B cell (primary cell): ENCODE measurements at regions not wholly inside any gene's neighbourhood (a gene's known extent, or its start where the extent isn't known, plus 50 kb on each side); places are given as distances from the start of the nearest gene placed in this dataset.

Source experiments
- ATAC-seq: fragments of 200-7000 bp; cut with Tn5 transposase; one replicate; pipeline ENCODE4 v1.10.0; 2021; ENCODE audit warnings: low read depth, mild to moderate bottlenecking, moderate number of reproducible peaks, moderate library complexity
- CTCF ChIA-PET: fragments of 350-600 bp; sonication (Branson Sonifier 250); formaldehyde crosslinking; loops from one replicate; lab custom pipeline; 2021; ENCODE audit warnings: antibody characterized with exemption, inconsistent platforms; lab: Charles Lee
- POLR2A ChIA-PET: fragments of 350-600 bp; sonication (Branson Sonifier 250); formaldehyde crosslinking; loops from one replicate; lab custom pipeline; 2021; ENCODE audit warnings: antibody characterized with exemption; lab: Charles Lee
- DNase-seq: peaks from one replicate; pipeline ENCODE4 v3.0.0; 2013
- H2AFZ ChIP-seq: 2 replicates; pipeline ENCODE4 v1.6.1; 2012; ENCODE audit warnings: mild to moderate bottlenecking, low read depth, low read length; ENCODE audit not compliant: insufficient read depth, poor library complexity, severe bottlenecking
- H3K27ac ChIP-seq, 2 donors: 1 replicate in 1 of 2; 2 replicates in 1 of 2; pipeline ENCODE4 v1.5.1; 2012 to 2013; ENCODE audit warnings: low read length in 2 of 2, mild to moderate bottlenecking in 2 of 2, moderate library complexity in 1 of 2
- H3K27me3 ChIP-seq, 4 experiments: fragments of 200-600 bp in 1 of 4; sonication (generic) in 1 of 4; replicated peaks in 1 of 4; 1 replicate in 2 of 4; 2 replicates in 2 of 4; pipeline versions ENCODE4 v1.6.1 to v1.7.0; 2013 to 2016; ENCODE audit warnings: low read length in 3 of 4, mild to moderate bottlenecking in 2 of 4, mixed read lengths in 1 of 4, moderate library complexity in 1 of 4; ENCODE audit not compliant: insufficient read depth in 4 of 4, control insufficient read depth in 3 of 4; ENCODE audit errors: control extremely low read depth in 1 of 4
- H3K36me3 ChIP-seq, 2 experiments: replicated peaks in 1 of 2; 1 replicate in 1 of 2; 2 replicates in 1 of 2; pipeline versions ENCODE4 v1.6.1 to v1.7.1; 2013; ENCODE audit warnings: low read length in 1 of 2; ENCODE audit not compliant: insufficient read depth in 2 of 2, control insufficient read depth in 1 of 2; ENCODE audit errors: control extremely low read depth in 1 of 2, extremely low read depth in 1 of 2
- H3K4me1 ChIP-seq, 2 donors: fragments of 200-600 bp in 1 of 2; sonication (generic) in 1 of 2; 1 replicate in 1 of 2; 2 replicates in 1 of 2; pipeline versions ENCODE4 v1.5.1 to v1.6.1; 2013 to 2017; ENCODE audit warnings: low read length in 2 of 2; ENCODE audit not compliant: control insufficient read depth in 2 of 2, insufficient read depth in 2 of 2
- H3K4me2 ChIP-seq: replicated peaks from 2 replicates; pipeline ENCODE3; 2012; ENCODE audit warnings: mild to moderate bottlenecking, low read depth, low read length; ENCODE audit not compliant: poor library complexity, severe bottlenecking
- H3K4me3 ChIP-seq, 5 experiments: fragments of 200-600 bp in 1 of 5; sonication (generic) in 1 of 5; 1 replicate in 3 of 5; 2 replicates in 2 of 5; pipeline versions ENCODE4 v1.5.1 to v1.7.0; 2011 to 2016; ENCODE audit warnings: low read length in 4 of 5, mild to moderate bottlenecking in 4 of 5, low read depth in 2 of 5, control low read depth in 1 of 5, moderate library complexity in 1 of 5; ENCODE audit not compliant: insufficient read depth in 1 of 5; ENCODE audit errors: control extremely low read depth in 1 of 5, extremely low read depth in 1 of 5
- H3K79me2 ChIP-seq: fragments of 200-600 bp; sonication (generic); one replicate; pipeline ENCODE4 v1.6.0; 2016; ENCODE audit warnings: low read length; ENCODE audit not compliant: control insufficient read depth, insufficient read depth
- H3K9ac ChIP-seq: fragments of 200-600 bp; sonication (generic); 2 replicates; pipeline ENCODE4 v1.6.1; 2017; ENCODE audit warnings: mild to moderate bottlenecking, low read length, moderate library complexity
- H3K9me3 ChIP-seq, 3 donors: one replicate each; pipeline versions ENCODE4 v1.6.1 to v1.7.1; 2013; ENCODE audit warnings: low read length in 2 of 3; ENCODE audit not compliant: control insufficient read depth in 2 of 3, insufficient read depth in 1 of 3; ENCODE audit errors: control extremely low read depth in 1 of 3
- H4K20me1 ChIP-seq: 2 replicates; pipeline ENCODE4 v1.6.0; 2012; ENCODE audit warnings: mild to moderate bottlenecking, low read length; ENCODE audit not compliant: insufficient read depth, control insufficient read depth, poor library complexity, severe bottlenecking
- H3K27ac Mint-ChIP-seq: one replicate; pipeline ENCODE4 v1.8.0; 2021; ENCODE audit warnings: mixed read lengths
- H3K27me3 Mint-ChIP-seq: one replicate; pipeline ENCODE4 v1.8.0; 2021; ENCODE audit warnings: mixed read lengths
- H3K4me1 Mint-ChIP-seq: one replicate; pipeline ENCODE4 v1.8.0; 2021; ENCODE audit warnings: mixed read lengths
- H3K4me3 Mint-ChIP-seq: one replicate; pipeline ENCODE4 v1.8.0; 2021; ENCODE audit warnings: mixed read lengths
- H3K9me3 Mint-ChIP-seq: one replicate; pipeline ENCODE4 v1.8.0; 2022; ENCODE audit warnings: mixed read lengths; ENCODE audit not compliant: insufficient read depth
- CTCF ChIP-seq: fragments of 200-600 bp; IDR thresholded peaks from one replicate; pipeline ENCODE4 v1.8.0; 2022; ENCODE audit warnings: antibody characterized with exemption, mild to moderate bottlenecking
- EZH2 ChIP-seq: IDR thresholded peaks from 2 replicates; pipeline ENCODE4 v1.6.1; 2012; ENCODE audit warnings: borderline replicate concordance, low read depth, mild to moderate bottlenecking, moderate library complexity, low read length; ENCODE audit not compliant: insufficient read depth, poor library complexity, severe bottlenecking
- WGBS: methylation state at CpG from one replicate; pipeline ENCODE4 v1.1.5; 2013; ENCODE audit warnings: missing lambda C conversion rate; ENCODE audit not compliant: insufficient coverage; 5-methylcytosine and 5-hydroxymethylcytosine counted together
- intact Hi-C: fragments of 100-400 bp; cut with micrococcal nuclease; formaldehyde crosslinking; loops from one replicate; pipeline ENCODE4 v1.10.0; 2022

- POLR2A ChIA-PET: no interaction called here
- no peaks in the 10 kb centered on the region for H4K20me1 ChIP-seq
- H3K9me3 ChIP-seq: peaks cover 0 to 4% (median 0%) of the 10 kb centered on the region in 3 donors
- no peaks in the 10 kb centered on the region for H3K79me2 ChIP-seq
- no peak overlapping the region for H3K27ac ChIP-seq
- no peaks in the 10 kb centered on the region for H3K4me1 ChIP-seq
- no peak overlapping the region for H3K4me3 ChIP-seq
- no peak overlapping the region for H3K9ac ChIP-seq
- Mint-ChIP-seq H3K27me3 (no peaks in the 10 kb centered on the region), H3K27ac (no peak overlapping the region), H3K4me1 (no peaks in the 10 kb centered on the region), H3K4me3 (no peak overlapping the region), H3K9me3 (peaks cover 5% of the 10 kb centered on the region)
- intact Hi-C loops: no loop called here
- TF ChIP-seq EZH2: no peak
- no peak for TF ChIP-seq CTCF
- CTCF ChIA-PET: no interaction called here
- H2AFZ ChIP-seq: no peak overlapping the region
- H3K27me3 ChIP-seq: no peaks in the 10 kb centered on the region
- no peaks in the 10 kb centered on the region for H3K36me3 ChIP-seq
- no peak overlapping the region for H3K4me2 ChIP-seq
- ATAC-seq (no peak), DNase-seq (no peak)
- 92% methylated on average over 8 of the region's 12 CpGs for WGBS
These were observed 76.2 kb upstream of the FAM83B start for GRCh38 chr6:54770328-54770727.

GRCh38 chr6:54771968-54772367 lies 74.6 kb upstream of the FAM83B start:
- TF ChIP-seq EZH2 (no peak), CTCF (no peak)
- H3K36me3 ChIP-seq: no peaks in the 10 kb centered on the region
- H3K9ac ChIP-seq: no peak overlapping the region
- Mint-ChIP-seq H3K27ac (no peak overlapping the region), H3K4me3 (no peak overlapping the region), H3K9me3 (peaks cover 5% of the 10 kb centered on the region), H3K4me1 (no peaks in the 10 kb centered on the region), H3K27me3 (no peaks in the 10 kb centered on the region)
- H3K27me3 ChIP-seq: no peaks in the 10 kb centered on the region
- no peak overlapping the region for H2AFZ ChIP-seq
- ChIA-PET CTCF (no interaction called here), POLR2A (no interaction called here)
- H3K4me1 ChIP-seq: no peaks in the 10 kb centered on the region
- no peaks in the 10 kb centered on the region for H4K20me1 ChIP-seq
- H3K27ac ChIP-seq: no peak overlapping the region
- DNase-seq: no peak
- no peak overlapping the region for H3K4me3 ChIP-seq
- ATAC-seq: no peak
- H3K79me2 ChIP-seq: no peaks in the 10 kb centered on the region
- H3K9me3 ChIP-seq: peaks cover 0 to 4% (median 0%) of the 10 kb centered on the region in 3 donors
- intact Hi-C loops: no loop called here
- WGBS: no CpG with 5 or more reads among the region's 3 CpGs
- H3K4me2 ChIP-seq: no peak overlapping the region
